ENCODE measurements at regions not wholly inside any gene's neighbourhood (a gene's known extent, or its start where the extent isn't known, plus 50 kb on each side); places are given as distances from the start of the nearest gene placed in this dataset.

- Histone ChIP-seq H3K27ac (ENCODE audit: low read depth, low read length, poor library complexity, severe bottlenecking) (no peak overlapping the region), H3K4me1 (ENCODE audit: insufficient read depth, low read length, severe bottlenecking) (no peaks in the 10 kb centered on the region)
- TF ChIP-seq CTCF (IDR thresholded peaks at IDR 0.05; ENCODE audit: low read length) (no peak), EZH2 (IDR thresholded peaks at IDR 0.05; ENCODE audit: borderline replicate concordance, low read length) (no peak)
Measured at GRCh38 chr13:104485571-104485970, 1419.4 kb upstream of the SLC10A2 start.

GRCh38 chr13:104483631-104484030 is 1417.4 kb upstream of the SLC10A2 start:
- H3K4me3 ChIP-seq (ENCODE audit: low read depth, low read length, poor library complexity, severe bottlenecking), result no peak overlapping the region
- H3K9me2 ChIP-seq (ENCODE audit: low read depth, low read length), result no peaks in the 10 kb centered on the region; the same call in 1 of the 2 replicates
- no peak overlapping the region for H3K9ac ChIP-seq (ENCODE audit: low read length)
- H3K4me2 ChIP-seq (ENCODE audit: low read length), result no peak overlapping the region
- no peaks in the 10 kb centered on the region; the same call in 1 of the 2 replicates for H3K9me3 ChIP-seq (ENCODE audit: low read length)
- no peaks in the 10 kb centered on the region; the same call in 1 of the 2 replicates for H3F3A ChIP-seq (ENCODE audit: insufficient read depth, low read length)
- no peaks in the 10 kb centered on the region for H4K20me1 ChIP-seq (ENCODE audit: insufficient read depth, low read length)
- no peaks in the 10 kb centered on the region for H3K27me3 ChIP-seq (ENCODE audit: insufficient read depth, low read length)
- TF ChIP-seq CTCF (IDR thresholded peaks at IDR 0.05; ENCODE audit: low read length), result no peak
- no peak for TF ChIP-seq EZH2 (IDR thresholded peaks at IDR 0.05; ENCODE audit: borderline replicate concordance, low read length)
- no peaks in the 10 kb centered on the region for H3K36me3 ChIP-seq (ENCODE audit: insufficient read depth, low read length)
- no peak overlapping the region for H3K27ac ChIP-seq (ENCODE audit: low read depth, low read length, poor library complexity, severe bottlenecking)
- no peaks in the 10 kb centered on the region for H3K4me1 ChIP-seq (ENCODE audit: insufficient read depth, low read length, severe bottlenecking)
- no peaks in the 10 kb centered on the region for H3K79me2 ChIP-seq (ENCODE audit: insufficient read depth, low read length)
- no peak overlapping the region for H2AFZ ChIP-seq (ENCODE audit: low read length)

More at GRCh38 chr13:104485571-104485970, 1419.4 kb upstream of the SLC10A2 start:
- Histone ChIP-seq H4K20me1 (ENCODE audit: insufficient read depth, low read length) (no peaks in the 10 kb centered on the region), H3F3A (ENCODE audit: insufficient read depth, low read length) (no peaks in the 10 kb centered on the region; the same call in 1 of the 2 replicates), H3K9me3 (ENCODE audit: low read length) (no peaks in the 10 kb centered on the region), H2AFZ (ENCODE audit: low read length) (no peak overlapping the region), H3K27me3 (ENCODE audit: insufficient read depth, low read length) (no peaks in the 10 kb centered on the region), H3K4me2 (ENCODE audit: low read length) (no peak overlapping the region), H3K4me3 (ENCODE audit: low read depth, low read length, poor library complexity, severe bottlenecking) (no peak overlapping the region), H3K9ac (ENCODE audit: low read length) (no peak overlapping the region), H3K36me3 (ENCODE audit: insufficient read depth, low read length) (no peaks in the 10 kb centered on the region), H3K9me2 (ENCODE audit: low read depth, low read length) (no peaks in the 10 kb centered on the region; the same call in 1 of the 2 replicates), H3K79me2 (ENCODE audit: insufficient read depth, low read length) (no peaks in the 10 kb centered on the region)

GRCh38 chr13:104477261-104477660 is 1411.0 kb upstream of the SLC10A2 start:
- H3K4me1 ChIP-seq (ENCODE audit: insufficient read depth, low read length, severe bottlenecking), result no peaks in the 10 kb centered on the region
- H3K79me2 ChIP-seq (ENCODE audit: insufficient read depth, low read length), result no peaks in the 10 kb centered on the region
- H2AFZ ChIP-seq (ENCODE audit: low read length), result no peak overlapping the region
- no peaks in the 10 kb centered on the region for H3F3A ChIP-seq (ENCODE audit: insufficient read depth, low read length)
- no peaks in the 10 kb centered on the region for H3K9me2 ChIP-seq (ENCODE audit: low read depth, low read length)
- no peaks in the 10 kb centered on the region for H4K20me1 ChIP-seq (ENCODE audit: insufficient read depth, low read length)
- no peak overlapping the region for H3K4me2 ChIP-seq (ENCODE audit: low read length)
- H3K4me3 ChIP-seq (ENCODE audit: low read depth, low read length, poor library complexity, severe bottlenecking), result no peak overlapping the region
- TF ChIP-seq CTCF (IDR thresholded peaks at IDR 0.05; ENCODE audit: low read length), result no peak
- no peak for TF ChIP-seq EZH2 (IDR thresholded peaks at IDR 0.05; ENCODE audit: borderline replicate concordance, low read length)
- H3K27me3 ChIP-seq (ENCODE audit: insufficient read depth, low read length), result no peaks in the 10 kb centered on the region
- H3K9ac ChIP-seq (ENCODE audit: low read length), result no peak overlapping the region
- H3K9me3 ChIP-seq (ENCODE audit: low read length), result no peaks in the 10 kb centered on the region; the same call in 1 of the 2 replicates
- H3K36me3 ChIP-seq (ENCODE audit: insufficient read depth, low read length), result no peaks in the 10 kb centered on the region
- H3K27ac ChIP-seq (ENCODE audit: low read depth, low read length, poor library complexity, severe bottlenecking), result no peak overlapping the region
